HEK293T (cell line): ENCODE measurements at regions not wholly inside any gene's neighbourhood (a gene's known extent, or its start where the extent isn't known, plus 50 kb on each side); places are given as distances from the start of the nearest gene placed in this dataset.

Source experiments
- BHLHE40 ChIP-seq: fragments of 450-650 bp; IDR thresholded peaks from 2 replicates; pipeline ENCODE4 v1.6.1; 2016; ENCODE audit warnings: mild to moderate bottlenecking, moderate library complexity, borderline replicate concordance
- SUZ12 ChIP-seq: fragments of 450-650 bp; IDR thresholded peaks from 2 replicates; pipeline ENCODE4 v1.6.1; 2016; ENCODE audit warnings: mild to moderate bottlenecking

DNA sequence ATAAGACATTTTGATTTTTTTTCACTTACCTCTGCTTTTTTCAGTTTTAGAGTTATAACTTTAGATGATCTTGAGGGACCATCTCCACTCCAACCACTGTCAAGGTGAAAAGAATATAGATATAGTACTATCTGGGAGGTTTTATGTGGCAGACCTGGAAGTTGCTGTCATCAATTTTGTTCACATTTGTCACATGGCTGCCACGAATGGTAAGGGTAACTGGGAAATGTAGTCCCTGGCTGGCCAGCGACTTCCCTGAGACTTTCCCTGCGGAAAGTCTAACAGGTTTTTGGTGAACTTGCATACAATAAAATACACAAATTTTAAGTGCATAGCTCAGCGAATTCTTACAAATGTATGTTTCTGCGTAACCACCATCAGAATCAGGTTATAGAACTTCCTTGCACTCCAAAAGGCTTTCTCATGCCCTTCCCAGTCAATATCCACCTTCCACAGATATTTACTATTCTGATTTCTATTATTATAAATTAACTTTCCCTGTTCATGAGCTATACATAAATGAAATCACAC, 121.5 kb downstream of the MAT2B start:
- TF ChIP-seq SUZ12 (no peak), BHLHE40 (no peak)
